Esophagus squamous epithelium (tissue), 4 donors: ENCODE measurements at regions not wholly inside any gene's neighbourhood (a gene's known extent, or its start where the extent isn't known, plus 50 kb on each side); places are given as distances from the start of the nearest gene placed in this dataset.

Experiments used
- CTCF ChIP-seq, 6 experiments: fragments of 450-650 bp in 4 of 6; fragments of 200-600 bp in 2 of 6; sonication (generic) in 2 of 6; IDR thresholded peaks; one replicate each; pipeline ENCODE4 v1.5.1; 2016 to 2019; ENCODE audit warnings: antibody characterized with exemption in 6 of 6, mild to moderate bottlenecking in 4 of 6, moderate library complexity in 4 of 6
- POLR2A ChIP-seq, 4 donors: fragments of 450-650 bp; IDR thresholded peaks; one replicate each; pipeline ENCODE4 v1.6.1; 2017; ENCODE audit warnings: antibody characterized with exemption in 4 of 4, mild to moderate bottlenecking in 4 of 4, moderate library complexity in 3 of 4

DNA sequence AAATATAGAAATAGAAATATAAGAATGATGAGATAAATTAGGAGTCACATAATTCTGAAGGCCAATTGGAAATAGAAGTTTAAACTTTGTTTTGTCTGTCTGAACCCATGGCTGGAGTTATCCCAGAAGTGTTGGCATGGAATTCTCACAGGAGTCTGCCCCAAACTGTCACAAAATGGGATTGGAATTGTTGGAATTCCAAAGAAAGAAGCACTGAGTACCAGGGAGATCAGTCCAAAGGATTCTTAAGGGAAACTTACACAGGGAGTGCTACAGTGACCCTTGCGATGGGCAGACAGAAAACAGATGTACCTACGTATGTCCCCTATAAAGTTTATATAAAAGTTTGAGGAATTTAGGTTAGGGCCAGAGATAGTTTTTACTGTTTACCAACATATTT is 1607.7 kb downstream of the ARAP2 start:
- TF ChIP-seq CTCF (IDR thresholded peaks at IDR 0.05) (no peak), POLR2A (IDR thresholded peaks at IDR 0.05) (no peak)
